H9 (cell line): ENCODE measurements at regions not wholly inside any gene's neighbourhood (a gene's known extent, or its start where the extent isn't known, plus 50 kb on each side); places are given as distances from the start of the nearest gene placed in this dataset.

Experiments used
- DNase-seq: peaks from one replicate; pipeline ENCODE4 v3.0.0-alpha.2; 2017
- H2AFZ ChIP-seq: one replicate; pipeline ENCODE4 v1.6.1; 2013; ENCODE audit warnings: mild to moderate bottlenecking, low read length, control low read depth, moderate library complexity
- H2AK5ac ChIP-seq: 2 replicates; pipeline ENCODE4 v1.6.1; 2013; ENCODE audit warnings: low read length, control low read depth, mixed read lengths; ENCODE audit not compliant: insufficient read length
- H2BK120ac ChIP-seq: one replicate; pipeline ENCODE4 v1.6.1; 2013; ENCODE audit warnings: low read depth, mild to moderate bottlenecking, low read length, control low read depth, inconsistent platforms; ENCODE audit not compliant: poor library complexity, severe bottlenecking
- H2BK12ac ChIP-seq: 2 replicates; pipeline ENCODE4 v1.6.1; 2013; ENCODE audit warnings: low read length, control low read depth, mixed read lengths, low read depth; ENCODE audit not compliant: insufficient read length
- H2BK15ac ChIP-seq: 2 replicates; pipeline ENCODE4 v1.6.1; 2013; ENCODE audit warnings: low read depth, low read length, control low read depth
- H2BK20ac ChIP-seq: one replicate; pipeline ENCODE4 v1.6.1; 2013; ENCODE audit warnings: low read depth, mild to moderate bottlenecking, low read length, control low read depth, inconsistent platforms; ENCODE audit not compliant: poor library complexity, severe bottlenecking
- H2BK5ac ChIP-seq: 2 replicates; pipeline ENCODE4 v1.6.1; 2013; ENCODE audit warnings: low read length, control low read depth, mixed read lengths; ENCODE audit not compliant: insufficient read length
- H3K14ac ChIP-seq: 2 replicates; pipeline ENCODE4 v1.6.1; 2013; ENCODE audit warnings: low read length, control low read depth; ENCODE audit not compliant: insufficient read depth
- H3K18ac ChIP-seq: 2 replicates; pipeline ENCODE4 v1.6.1; 2013; ENCODE audit warnings: low read depth, mild to moderate bottlenecking, mixed read lengths, low read length, control low read depth; ENCODE audit not compliant: insufficient read length
- H3K23ac ChIP-seq: 2 replicates; pipeline ENCODE4 v1.6.1; 2013; ENCODE audit warnings: low read length, control low read depth, mixed read lengths, low read depth; ENCODE audit not compliant: insufficient read length
- H3K23me2 ChIP-seq: 2 replicates; pipeline ENCODE4 v1.6.1; 2013; ENCODE audit warnings: low read depth, mild to moderate bottlenecking, mixed read lengths, low read length, control low read depth; ENCODE audit not compliant: insufficient read length, poor library complexity, severe bottlenecking
- H3K27ac ChIP-seq: 2 replicates; pipeline ENCODE4 v1.5.1; 2013; ENCODE audit warnings: low read length, control low read depth, mixed read lengths, low read depth; ENCODE audit not compliant: insufficient read length
- H3K27me3 ChIP-seq: 2 replicates; pipeline ENCODE4 v1.6.1; 2013; ENCODE audit warnings: low read length, control low read depth, inconsistent platforms; ENCODE audit not compliant: insufficient read depth
- H3K4ac ChIP-seq: 2 replicates; pipeline ENCODE4 v1.6.1; 2013; ENCODE audit warnings: low read depth, mild to moderate bottlenecking, control low read depth, inconsistent platforms, low read length, moderate library complexity
- H3K4me1 ChIP-seq: 2 replicates; pipeline ENCODE4 v1.6.1; 2013; ENCODE audit warnings: low read length, control low read depth, inconsistent platforms; ENCODE audit not compliant: insufficient read depth
- H3K4me2 ChIP-seq: 2 replicates; pipeline ENCODE4 v1.6.1; 2013; ENCODE audit warnings: low read length, control low read depth, mixed read lengths; ENCODE audit not compliant: insufficient read length, insufficient read depth
- H3K56ac ChIP-seq: 2 replicates; pipeline ENCODE4 v1.6.1; 2013; ENCODE audit warnings: low read depth, mild to moderate bottlenecking, mixed read lengths, low read length, control low read depth; ENCODE audit not compliant: insufficient read length
- H3K79me1 ChIP-seq: 2 replicates; pipeline ENCODE4 v1.6.1; 2013; ENCODE audit warnings: low read depth, mild to moderate bottlenecking, moderate library complexity, low read length, control low read depth, inconsistent platforms; ENCODE audit not compliant: insufficient read depth, poor library complexity, severe bottlenecking
- H3K79me2 ChIP-seq: 2 replicates; pipeline ENCODE4 v1.6.1; 2013; ENCODE audit warnings: low read length, control low read depth, inconsistent platforms; ENCODE audit not compliant: insufficient read depth
- H3K9ac ChIP-seq: 2 replicates; pipeline ENCODE4 v1.6.1; 2013; ENCODE audit warnings: low read length, control low read depth, mixed read lengths; ENCODE audit not compliant: insufficient read length; ENCODE audit errors: extremely low read depth
- H3K9me3 ChIP-seq: one replicate; pipeline ENCODE4 v1.6.1; 2013; ENCODE audit warnings: low read depth, low read length, inconsistent platforms; ENCODE audit not compliant: control insufficient read depth
- H3T11ph ChIP-seq: one replicate; pipeline ENCODE4 v1.6.1; 2013; ENCODE audit warnings: mild to moderate bottlenecking, low read length, control low read depth, inconsistent platforms
- H4K20me1 ChIP-seq: one replicate; pipeline ENCODE4 v1.6.1; 2013; ENCODE audit not compliant: control insufficient read depth, insufficient read length, insufficient read depth
- H4K5ac ChIP-seq: 2 replicates; pipeline ENCODE4 v1.6.1; 2013; ENCODE audit warnings: low read depth, mild to moderate bottlenecking, mixed read lengths, low read length, control low read depth; ENCODE audit not compliant: insufficient read length
- H4K8ac ChIP-seq: replicated peaks from 2 replicates; pipeline ENCODE4 v1.6.1; 2013; ENCODE audit warnings: low read length, control low read depth, mixed read lengths, low read depth; ENCODE audit not compliant: insufficient read length
- H4K91ac ChIP-seq: 2 replicates; pipeline ENCODE4 v1.6.1; 2013; ENCODE audit warnings: low read depth, mild to moderate bottlenecking, moderate library complexity, mixed read lengths, low read length, control low read depth; ENCODE audit not compliant: insufficient read length
- H3K27ac Mint-ChIP-seq, 3 experiments: 2 replicates in 2 of 3; 3 replicates in 1 of 3; pipeline ENCODE4 v1.8.0; 2020 to 2021; ENCODE audit warnings: mixed read lengths in 3 of 3, mild to moderate bottlenecking in 1 of 3, moderate library complexity in 1 of 3
- H3K27me3 Mint-ChIP-seq: 2 replicates; pipeline ENCODE4 v1.8.0; 2021; ENCODE audit warnings: low read depth, mild to moderate bottlenecking, moderate library complexity, mixed read lengths
- H3K36me3 Mint-ChIP-seq, 3 experiments: 2 replicates in 2 of 3; 3 replicates in 1 of 3; pipeline ENCODE4 v1.8.0; 2020 to 2021; ENCODE audit warnings: low read depth in 3 of 3, mixed read lengths in 3 of 3; ENCODE audit not compliant: insufficient read depth in 1 of 3
- H3K4me1 Mint-ChIP-seq, 2 experiments: 2 replicates each; pipeline ENCODE4 v1.8.0; 2020; ENCODE audit warnings: mixed read lengths in 2 of 2
- H3K4me3 Mint-ChIP-seq, 2 experiments: 2 replicates in 1 of 2; 3 replicates in 1 of 2; pipeline ENCODE4 v1.8.0; 2020 to 2021; ENCODE audit warnings: mild to moderate bottlenecking in 2 of 2, mixed read lengths in 2 of 2, moderate library complexity in 1 of 2
- H3K9me3 Mint-ChIP-seq, 2 experiments: 2 replicates in 1 of 2; 3 replicates in 1 of 2; pipeline ENCODE4 v1.8.0; 2020; ENCODE audit warnings: mild to moderate bottlenecking in 2 of 2, mixed read lengths in 2 of 2, moderate library complexity in 1 of 2
- CTCF ChIP-seq: fragments of 200-600 bp; sonication (generic); conservative IDR thresholded peaks from 3 replicates; pipeline ENCODE4 v1.8.0; 2021; ENCODE audit warnings: antibody characterized with exemption, mild to moderate bottlenecking
- WGBS: extraction: QIAGEN DNeasy Blood & Tissue Kit; methylation state at CpG from one replicate; pipeline ENCODE4 v1.1.7; 2013; ENCODE audit warnings: missing lambda C conversion rate, low lambda C conversion rate, mixed read lengths; ENCODE audit not compliant: insufficient read length; ENCODE audit errors: extremely low coverage; 5-methylcytosine and 5-hydroxymethylcytosine counted together

- H3K4me1 ChIP-seq: no peaks in the 10 kb centered on the region
- H3K4me2 ChIP-seq: no peak overlapping the region
- no peak overlapping the region for H2AFZ ChIP-seq
- no peaks in the 10 kb centered on the region for H3K79me2 ChIP-seq
- no peak overlapping the region for H2BK20ac ChIP-seq
- no peak overlapping the region for H3K4me3 Mint-ChIP-seq
- no peak overlapping the region for H4K5ac ChIP-seq
- H3K9me3 ChIP-seq: no peaks in the 10 kb centered on the region
- H3K9me3 Mint-ChIP-seq: no peaks in the 10 kb centered on the region
- no peak overlapping the region for H4K91ac ChIP-seq
- H3K18ac ChIP-seq: no peak overlapping the region
- H3K23ac ChIP-seq: no peak overlapping the region
- H4K20me1 ChIP-seq: no peaks in the 10 kb centered on the region
- no CpG with 5 or more reads among the region's 3 CpGs for WGBS
- H3K36me3 Mint-ChIP-seq: no peaks in the 10 kb centered on the region
- no peak for DNase-seq
- H3T11ph ChIP-seq: no peak overlapping the region
- H2BK5ac ChIP-seq: no peak overlapping the region
- H3K79me1 ChIP-seq: no peaks in the 10 kb centered on the region
- no peaks in the 10 kb centered on the region for H3K4me1 Mint-ChIP-seq
- no peaks in the 10 kb centered on the region for H3K23me2 ChIP-seq
- no peak overlapping the region for H3K9ac ChIP-seq
- H3K27me3 ChIP-seq: no peaks in the 10 kb centered on the region
- no peak overlapping the region for H2BK15ac ChIP-seq
- no peak overlapping the region for H3K14ac ChIP-seq
- H3K27me3 Mint-ChIP-seq: no peaks in the 10 kb centered on the region; the same call in 1 of the 2 replicates
- H3K56ac ChIP-seq: no peak overlapping the region
- H4K8ac ChIP-seq: no peak overlapping the region
- H2BK12ac ChIP-seq: no peak overlapping the region
- TF ChIP-seq CTCF: no peak
- no peak overlapping the region for H3K27ac Mint-ChIP-seq
- H2AK5ac ChIP-seq: no peak overlapping the region
- no peak overlapping the region for H3K27ac ChIP-seq
- no peak overlapping the region for H2BK120ac ChIP-seq
- H3K4ac ChIP-seq: no peak overlapping the region
Observed at GRCh38 chr1:208465266-208465665, 221.1 kb upstream of the PLXNA2 start.
